Cortex of kidney (tissue), 1 donor: ENCODE measurements at regions not wholly inside any gene's neighbourhood (a gene's known extent, or its start where the extent isn't known, plus 50 kb on each side); places are given as distances from the start of the nearest gene placed in this dataset.
"Not testable (repeated sequence)": the region's sequence is repeated elsewhere in the genome, so short reads cannot be mapped to it uniquely, and the experiment has no call there.

Source experiments
- DNase-seq: peaks from one replicate; lab custom pipeline; 2025; lab: John Stamatoyannopoulos, UW

DNA sequence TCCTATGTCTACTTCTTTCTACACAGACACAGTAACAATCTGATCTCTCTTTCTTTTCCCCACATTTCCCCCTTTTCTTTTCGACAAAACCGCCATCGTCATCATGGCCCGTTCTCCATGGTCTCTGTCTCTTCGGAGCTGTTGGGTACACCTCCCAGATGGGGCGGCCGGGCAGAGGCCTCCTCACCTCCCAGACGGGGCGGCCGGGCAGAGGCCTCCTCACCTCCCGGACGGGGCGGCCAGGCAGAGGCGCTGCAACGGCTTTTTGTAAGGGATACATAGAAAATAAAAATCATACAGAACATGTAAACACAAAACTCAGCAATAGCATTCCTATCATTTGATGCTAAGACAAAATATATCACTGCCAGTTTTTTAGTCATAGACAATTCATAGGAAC lies 57.2 kb upstream of the USP25 start:
- not testable (repeated sequence) for DNase-seq

DNA sequence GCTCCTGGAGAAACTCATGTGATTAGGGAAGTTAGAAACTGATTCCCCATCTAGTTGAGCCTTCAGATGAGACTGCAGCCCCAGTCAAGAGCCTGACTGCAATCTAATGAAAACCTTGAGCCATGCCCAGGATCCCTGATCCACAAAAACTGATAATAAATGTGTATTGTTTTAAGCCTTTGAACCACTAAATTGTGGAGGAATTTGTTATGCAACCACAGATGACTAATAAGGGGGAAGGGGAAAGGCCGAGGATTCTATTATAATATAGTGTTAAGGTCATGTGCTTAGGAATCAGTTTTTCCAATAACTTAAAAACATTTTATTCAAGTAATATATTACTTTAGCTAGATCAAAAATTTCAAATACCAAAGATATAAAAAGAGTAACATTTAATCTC lies 52.8 kb upstream of the USP25 start:
- no peak for DNase-seq

DNA sequence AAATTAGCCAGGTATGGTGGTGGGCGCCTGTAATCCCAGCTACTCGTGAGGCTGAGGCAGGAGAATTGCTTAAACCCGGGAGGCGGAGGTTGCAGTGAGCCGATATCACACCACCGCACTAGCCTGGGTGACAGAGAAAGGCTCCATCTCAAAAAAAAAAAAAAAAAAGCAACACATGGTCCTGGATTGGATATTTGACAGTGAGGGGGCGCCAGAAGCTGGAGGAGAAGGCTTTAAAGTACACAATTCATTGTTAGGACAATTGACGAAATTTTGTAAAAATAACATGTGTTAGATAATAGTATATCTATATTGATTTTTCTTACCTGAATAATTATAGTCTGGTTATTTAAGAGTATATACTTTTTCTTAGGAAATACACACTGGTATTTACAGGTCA lies 50.2 kb upstream of the USP25 start:
- DNase-seq = no peak
